Parathyroid adenoma (tissue), 2 donors: ENCODE measurements at regions not wholly inside any gene's neighbourhood (a gene's known extent, or its start where the extent isn't known, plus 50 kb on each side); places are given as distances from the start of the nearest gene placed in this dataset.

Source experiments
- H2AFZ ChIP-seq: fragments of 300-600 bp; sonication (generic); one replicate; pipeline ENCODE4 v1.7.0; 2017; ENCODE audit warnings: antibody characterized with exemption, mild to moderate bottlenecking
- H3K27ac ChIP-seq: fragments of 300-600 bp; sonication (generic); one replicate; pipeline ENCODE4 v1.7.0; 2017
- H3K27me3 ChIP-seq: fragments of 300-600 bp; sonication (generic); one replicate; pipeline ENCODE4 v1.7.0; 2017; ENCODE audit warnings: low read length; ENCODE audit not compliant: control insufficient read depth, insufficient read depth
- H3K36me3 ChIP-seq: fragments of 300-600 bp; sonication (generic); one replicate; pipeline ENCODE4 v1.7.0; 2017; ENCODE audit warnings: low read length; ENCODE audit not compliant: control insufficient read depth, insufficient read depth
- H3K4me1 ChIP-seq: fragments of 300-600 bp; sonication (generic); one replicate; pipeline ENCODE4 v1.7.0; 2017; ENCODE audit warnings: control low read depth
- H3K4me2 ChIP-seq: fragments of 300-600 bp; sonication (generic); one replicate; pipeline ENCODE4 v1.7.0; 2017; ENCODE audit warnings: low read length
- H3K4me3 ChIP-seq: fragments of 300-600 bp; sonication (generic); one replicate; pipeline ENCODE4 v1.7.0; 2017; ENCODE audit warnings: low read depth, low read length
- H3K79me2 ChIP-seq: fragments of 300-600 bp; sonication (generic); one replicate; pipeline ENCODE4 v1.7.0; 2017; ENCODE audit warnings: control low read depth
- H3K9ac ChIP-seq: fragments of 300-600 bp; sonication (generic); one replicate; pipeline ENCODE4 v1.7.0; 2017; ENCODE audit warnings: mild to moderate bottlenecking
- H3K9me3 ChIP-seq: fragments of 300-600 bp; sonication (generic); one replicate; pipeline ENCODE4 v1.7.0; 2017; ENCODE audit warnings: low read length; ENCODE audit not compliant: control insufficient read depth
- CTCF ChIP-seq: fragments of 300-600 bp; sonication (generic); IDR thresholded peaks from one replicate; pipeline ENCODE4 v1.7.0; 2017; ENCODE audit warnings: antibody characterized with exemption, mild to moderate bottlenecking
- donor health status: primary hyperparathyroidism.

GRCh38 chr1:193749868-193750267 lies 563.5 kb upstream of the B3GALT2 start:
- Histone ChIP-seq H3K27ac (no peak overlapping the region), H3K4me2 (no peak overlapping the region), H3K4me1 (no peaks in the 10 kb centered on the region), H3K9ac (no peak overlapping the region), H3K9me3 (no peaks in the 10 kb centered on the region), H3K27me3 (no peaks in the 10 kb centered on the region), H3K4me3 (no peak overlapping the region), H3K79me2 (no peaks in the 10 kb centered on the region), H3K36me3 (no peaks in the 10 kb centered on the region), H2AFZ (no peak overlapping the region)
- TF ChIP-seq CTCF, result no peak

- no peak for TF ChIP-seq CTCF
- H3K4me2 ChIP-seq, result no peak overlapping the region
- no peaks in the 10 kb centered on the region for H3K9me3 ChIP-seq
Observed at GRCh38 chr1:193747579-193747978, 561.2 kb upstream of the B3GALT2 start.

GRCh38 chr1:193741228-193741627 lies 554.8 kb upstream of the B3GALT2 start:
- Histone ChIP-seq H3K27ac (no peak overlapping the region), H3K4me1 (no peaks in the 10 kb centered on the region), H3K4me3 (no peak overlapping the region), H3K27me3 (no peaks in the 10 kb centered on the region), H3K36me3 (no peaks in the 10 kb centered on the region), H3K9ac (no peak overlapping the region), H3K4me2 (no peak overlapping the region), H3K79me2 (no peaks in the 10 kb centered on the region), H2AFZ (no peak overlapping the region), H3K9me3 (no peaks in the 10 kb centered on the region)
- TF ChIP-seq CTCF, result no peak

More at GRCh38 chr1:193747579-193747978, 561.2 kb upstream of the B3GALT2 start:
- Histone ChIP-seq H3K9ac (no peak overlapping the region), H3K27ac (no peak overlapping the region), H3K27me3 (no peaks in the 10 kb centered on the region), H3K4me3 (no peak overlapping the region), H3K4me1 (no peaks in the 10 kb centered on the region), H3K79me2 (no peaks in the 10 kb centered on the region), H2AFZ (no peak overlapping the region), H3K36me3 (no peaks in the 10 kb centered on the region)

- no peak overlapping the region for H3K4me3 ChIP-seq
- H3K9ac ChIP-seq, result no peak overlapping the region
- H3K79me2 ChIP-seq, result no peaks in the 10 kb centered on the region
- H3K4me1 ChIP-seq, result no peaks in the 10 kb centered on the region
- no peak overlapping the region for H3K4me2 ChIP-seq
- no peak overlapping the region for H3K27ac ChIP-seq
- no peaks in the 10 kb centered on the region for H3K9me3 ChIP-seq
- H3K36me3 ChIP-seq, result no peaks in the 10 kb centered on the region
- no peaks in the 10 kb centered on the region for H3K27me3 ChIP-seq
- H2AFZ ChIP-seq, result no peak overlapping the region
- TF ChIP-seq CTCF, result no peak
Observed at GRCh38 chr1:193740762-193741161, 554.3 kb upstream of the B3GALT2 start.

GRCh38 chr1:193736507-193736906 lies 550.1 kb upstream of the B3GALT2 start:
- Histone ChIP-seq H2AFZ (no peak overlapping the region), H3K27ac (no peak overlapping the region), H3K9ac (no peak overlapping the region), H3K27me3 (no peaks in the 10 kb centered on the region), H3K36me3 (no peaks in the 10 kb centered on the region), H3K9me3 (no peaks in the 10 kb centered on the region), H3K4me3 (no peak overlapping the region), H3K79me2 (no peaks in the 10 kb centered on the region), H3K4me1 (no peaks in the 10 kb centered on the region), H3K4me2 (no peak overlapping the region)
- TF ChIP-seq CTCF, result no peak
